ENCODE measurements at regions not wholly inside any gene's neighbourhood (a gene's known extent, or its start where the extent isn't known, plus 50 kb on each side); places are given as distances from the start of the nearest gene placed in this dataset.

- DNase-seq (ENCODE audit: low read depth in 3 of 3) = no peak
Observed at GRCh38 chr14:78073028-78073427, 97.1 kb upstream of the NRXN3 start.

- DNase-seq (ENCODE audit: low read depth in 3 of 3) = no peak
Observed at GRCh38 chr14:78074561-78074960, 95.6 kb upstream of the NRXN3 start.

- DNase-seq (ENCODE audit: low read depth in 3 of 3) = no peak
Observed at GRCh38 chr14:78075033-78075432, 95.1 kb upstream of the NRXN3 start.

GRCh38 chr14:78075555-78076277, 94.5 kb upstream of the NRXN3 start:
- no peak for DNase-seq (ENCODE audit: low read depth in 3 of 3)

GRCh38 chr14:78081245-78081644, 88.9 kb upstream of the NRXN3 start:
- DNase-seq (ENCODE audit: low read depth in 3 of 3) = no peak

- DNase-seq (ENCODE audit: low read depth in 3 of 3) = no peak
Observed at GRCh38 chr14:78083837-78084236, 86.3 kb upstream of the NRXN3 start.

- DNase-seq (ENCODE audit: low read depth in 3 of 3) = no peak
Observed at GRCh38 chr14:78086342-78086741, 83.8 kb upstream of the NRXN3 start.

- DNase-seq (ENCODE audit: low read depth in 3 of 3) = no peak
Observed at GRCh38 chr14:78088916-78089315, 81.3 kb upstream of the NRXN3 start.

DNA sequence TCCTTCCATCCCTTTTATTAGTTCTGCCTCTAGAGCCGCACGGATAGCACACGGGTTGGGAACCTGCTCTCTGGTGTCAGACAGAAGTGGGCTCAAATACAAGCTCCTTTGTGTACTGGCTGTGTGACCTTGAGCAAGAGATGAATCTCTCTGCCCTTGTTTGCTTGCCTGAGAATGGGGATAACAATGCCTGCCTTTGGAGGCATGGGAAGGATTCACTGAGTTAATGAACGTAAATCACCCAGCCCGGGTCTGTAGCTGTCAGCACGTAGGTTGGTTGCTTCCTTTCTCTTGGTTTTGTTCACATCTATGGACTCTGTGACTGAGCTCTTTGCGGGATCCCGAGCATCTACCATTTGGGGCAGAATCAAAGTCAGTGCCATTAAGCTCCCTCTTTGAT, 79.3 kb upstream of the NRXN3 start:
- no peak for DNase-seq (ENCODE audit: low read depth in 3 of 3)

DNA sequence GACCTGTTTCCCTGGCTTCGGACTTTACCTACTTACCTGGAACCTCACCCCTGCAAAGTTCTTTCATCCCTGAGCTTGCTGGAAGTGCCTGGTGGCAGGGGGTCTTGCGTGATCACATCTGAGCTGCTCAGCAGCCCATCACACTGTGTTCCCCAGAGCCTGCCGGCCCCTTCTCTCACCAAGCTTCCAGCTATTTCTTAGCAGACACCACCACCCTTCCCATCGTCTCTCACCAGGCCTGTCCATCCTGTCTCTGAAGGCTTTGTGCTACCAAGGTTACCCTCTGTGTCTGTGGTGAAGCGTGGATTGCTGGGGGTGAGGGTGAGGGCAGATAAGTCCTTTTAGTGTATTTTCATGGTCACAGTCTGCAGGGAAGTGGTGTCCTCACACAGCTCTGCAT, 78.8 kb upstream of the NRXN3 start:
- DNase-seq (ENCODE audit: low read depth in 3 of 3) = no peak

GRCh38 chr14:78092040-78092439, 78.1 kb upstream of the NRXN3 start:
- no peak for DNase-seq (ENCODE audit: low read depth in 3 of 3)

DNA sequence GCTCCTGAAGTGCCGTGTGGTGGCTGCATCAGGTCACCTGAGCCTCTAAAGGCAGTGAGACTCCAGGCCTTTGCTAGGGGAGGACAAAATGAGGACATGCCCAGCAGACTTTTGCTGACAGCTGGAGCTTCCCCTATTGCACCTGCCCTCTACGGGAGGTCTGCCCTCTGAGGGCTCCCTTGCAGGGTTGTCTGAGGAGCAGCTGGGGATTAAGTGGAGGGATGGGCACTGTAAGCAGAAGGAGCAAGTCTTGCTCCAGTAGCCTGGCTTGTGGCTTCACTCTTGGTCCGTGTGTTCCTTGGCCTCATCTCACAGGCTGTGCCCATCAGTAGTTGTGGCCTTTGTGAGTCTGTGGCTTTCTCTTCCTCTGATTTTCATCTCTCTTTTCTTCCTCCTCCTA, 66.9 kb upstream of the NRXN3 start:
- DNase-seq (ENCODE audit: low read depth in 3 of 3) = no peak

DNA sequence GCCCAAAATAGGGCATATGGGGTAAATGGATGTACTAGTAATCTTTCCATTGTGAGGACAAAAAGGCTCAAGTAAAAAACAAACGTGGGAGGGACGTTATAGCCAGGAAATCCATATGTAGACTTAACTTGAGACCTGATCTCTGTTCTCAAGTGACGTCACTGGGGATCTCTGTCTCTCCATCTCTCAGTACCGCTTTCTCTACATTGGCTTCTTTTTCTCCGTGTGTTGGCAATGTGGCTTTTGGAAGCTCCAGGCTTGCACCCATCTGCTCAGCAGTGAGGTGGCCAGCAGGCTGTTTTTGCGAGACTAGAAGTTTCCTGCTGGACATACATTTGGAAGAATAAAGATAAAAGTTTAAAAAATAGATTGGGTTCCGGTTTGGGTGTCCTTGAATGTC, 66.0 kb upstream of the NRXN3 start:
- no peak for DNase-seq (ENCODE audit: low read depth in 3 of 3)

GRCh38 chr14:78104655-78105054, 65.5 kb upstream of the NRXN3 start:
- no peak for DNase-seq (ENCODE audit: low read depth in 3 of 3)

DNA sequence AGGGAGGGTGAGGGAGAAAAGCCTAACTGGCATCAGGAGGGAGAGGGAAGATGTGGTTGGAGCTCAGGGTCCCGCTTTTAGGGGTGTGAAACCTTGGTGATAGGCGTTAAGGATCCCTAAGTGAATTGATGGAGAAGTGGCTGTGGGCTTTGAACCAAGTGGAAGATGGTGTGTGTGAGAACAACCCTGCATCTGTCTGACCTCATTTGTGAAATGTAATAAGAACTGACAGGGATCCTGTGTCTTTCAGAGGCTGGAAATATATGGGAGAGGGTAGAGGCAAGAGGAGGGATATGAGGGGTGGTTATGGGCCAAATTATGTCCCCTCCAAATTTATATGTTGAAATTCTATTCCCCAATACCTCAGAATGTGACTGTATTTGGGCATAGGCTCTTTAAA, 63.8 kb upstream of the NRXN3 start:
- DNase-seq (ENCODE audit: low read depth in 3 of 3) = no peak

GRCh38 chr14:78107166-78107565, 63.0 kb upstream of the NRXN3 start:
- DNase-seq (ENCODE audit: low read depth in 3 of 3) = no peak

- no peak for DNase-seq (ENCODE audit: low read depth in 3 of 3)
Observed at GRCh38 chr14:78119440-78119839, 50.7 kb upstream of the NRXN3 start.
